ENCODE measurements at regions not wholly inside any gene's neighbourhood (a gene's known extent, or its start where the extent isn't known, plus 50 kb on each side); places are given as distances from the start of the nearest gene placed in this dataset.

- TF ChIP-seq CTCF (conservative IDR thresholded peaks at IDR 0.05; ENCODE audit: low read depth, low read length): no peak
- H3K4me3 ChIP-seq (ENCODE audit: low read length): no peak overlapping the region
- DNase-seq (ENCODE audit: low read depth): no peak
Measured at GRCh38 chr10:42932735-42933447, 144.0 kb upstream of the RET start.

GRCh38 chr10:42933448-42934340, 143.2 kb upstream of the RET start:
- DNase-seq (ENCODE audit: low read depth): peak; percentile 6
- H3K4me3 ChIP-seq (ENCODE audit: low read length): no peak overlapping the region
- TF ChIP-seq CTCF (conservative IDR thresholded peaks at IDR 0.05; ENCODE audit: low read depth, low read length): no peak

- H3K4me3 ChIP-seq (ENCODE audit: low read length): no peak overlapping the region
- no peak for DNase-seq (ENCODE audit: low read depth)
- no peak for TF ChIP-seq CTCF (conservative IDR thresholded peaks at IDR 0.05; ENCODE audit: low read depth, low read length)
Measured at GRCh38 chr10:42934351-42934811, 142.5 kb upstream of the RET start.

- H3K4me3 ChIP-seq (ENCODE audit: low read length): no peak overlapping the region
- no peak for DNase-seq (ENCODE audit: low read depth)
- no peak for TF ChIP-seq CTCF (conservative IDR thresholded peaks at IDR 0.05; ENCODE audit: low read depth, low read length)
Measured at GRCh38 chr10:42934842-42935241, 142.0 kb upstream of the RET start.

- no peak for TF ChIP-seq CTCF (conservative IDR thresholded peaks at IDR 0.05; ENCODE audit: low read depth, low read length)
- H3K4me3 ChIP-seq (ENCODE audit: low read length): no peak overlapping the region
- DNase-seq (ENCODE audit: low read depth): no peak
Measured at GRCh38 chr10:42935466-42935865, 141.4 kb upstream of the RET start.

- TF ChIP-seq CTCF (conservative IDR thresholded peaks at IDR 0.05; ENCODE audit: low read depth, low read length): no peak
- no peak for DNase-seq (ENCODE audit: low read depth)
- H3K4me3 ChIP-seq (ENCODE audit: low read length): no peak overlapping the region
Measured at GRCh38 chr10:42936580-42936979, 140.3 kb upstream of the RET start.

All from retinal pigment epithelial cell (primary cell).